ELF-1 (cell line): ENCODE measurements at regions not wholly inside any gene's neighbourhood (a gene's known extent, or its start where the extent isn't known, plus 50 kb on each side); places are given as distances from the start of the nearest gene placed in this dataset.
"Not testable (repeated sequence)": the region's sequence is repeated elsewhere in the genome, so short reads cannot be mapped to it uniquely, and the experiment has no call there.

Source experiments
- DNase-seq: peaks from one replicate; pipeline ENCODE4 v3.0.0-alpha.2; 2016; ENCODE audit warnings: low read depth, low spot score

- DNase-seq = no peak
Observed at GRCh38 chr6:155543166-155543847, 87.7 kb upstream of the NOX3 start.

DNA sequence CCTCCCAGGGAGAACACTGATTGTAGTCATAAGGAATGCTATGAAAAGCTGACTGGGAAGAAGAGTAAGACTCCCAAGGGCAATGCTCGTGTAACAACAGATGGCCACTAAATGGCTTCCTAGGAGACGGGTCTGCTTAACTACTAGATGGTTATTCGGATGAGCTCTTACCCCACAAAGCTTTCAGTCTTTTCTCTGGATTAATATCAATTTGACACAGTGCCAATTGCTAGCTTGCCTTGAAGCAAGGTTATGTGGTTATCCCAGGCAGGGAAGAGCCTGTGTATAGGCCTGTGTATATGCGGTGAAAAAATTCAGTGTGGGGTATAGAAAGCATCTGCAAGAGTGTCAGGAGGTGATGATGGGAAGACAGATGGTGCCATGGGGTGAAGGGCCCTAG, 86.4 kb upstream of the NOX3 start:
- no peak for DNase-seq

GRCh38 chr6:155538708-155539390, 83.2 kb upstream of the NOX3 start:
- no peak for DNase-seq

DNA sequence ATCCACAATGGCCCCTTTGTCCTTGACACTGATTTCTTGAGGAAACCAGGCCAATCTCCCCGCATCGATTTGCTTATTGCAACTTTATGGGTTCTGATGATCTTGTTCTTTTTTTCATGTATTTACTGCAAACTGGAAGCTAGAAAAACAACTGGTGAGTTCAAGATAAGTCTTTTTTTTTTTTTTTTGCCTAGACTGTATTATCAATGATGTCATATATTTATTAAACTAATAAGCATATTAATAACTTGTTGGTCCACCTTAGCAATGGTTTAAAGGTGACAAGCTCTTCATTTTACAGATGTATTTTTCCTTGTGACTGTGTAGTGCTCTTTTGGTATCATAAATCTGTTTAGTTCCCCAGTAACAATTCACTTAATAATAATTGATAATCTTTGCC, 79.0 kb upstream of the NOX3 start:
- no peak for DNase-seq

DNA sequence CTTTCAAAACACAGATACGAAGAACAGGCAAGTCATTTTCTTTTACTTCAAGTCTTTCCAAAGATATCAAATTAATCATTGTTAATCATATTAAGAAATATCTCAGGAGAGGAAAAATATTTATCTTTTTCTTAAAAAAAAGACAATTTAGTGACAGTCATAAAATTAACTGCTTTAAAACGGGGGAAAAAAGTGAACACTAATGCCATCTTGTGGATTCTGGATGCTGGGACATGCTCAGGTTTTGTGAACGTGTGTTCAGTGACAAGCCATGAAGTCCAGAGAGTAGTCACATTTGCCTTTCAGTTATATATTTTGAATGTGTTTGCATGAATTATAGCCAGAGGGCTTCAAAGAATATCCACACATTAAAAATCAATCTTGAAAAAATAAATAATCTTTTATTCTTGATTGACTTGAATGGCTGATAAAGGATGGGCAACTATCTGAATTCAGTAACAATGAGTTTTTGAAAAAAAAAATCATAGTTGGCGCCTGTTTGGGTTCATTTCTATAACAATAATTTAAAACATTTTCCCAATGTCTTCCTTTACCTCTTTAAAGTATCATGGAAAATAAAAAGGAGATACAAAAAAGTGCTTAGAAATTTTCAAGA, 74.7 kb upstream of the NOX3 start:
- no peak for DNase-seq

DNA sequence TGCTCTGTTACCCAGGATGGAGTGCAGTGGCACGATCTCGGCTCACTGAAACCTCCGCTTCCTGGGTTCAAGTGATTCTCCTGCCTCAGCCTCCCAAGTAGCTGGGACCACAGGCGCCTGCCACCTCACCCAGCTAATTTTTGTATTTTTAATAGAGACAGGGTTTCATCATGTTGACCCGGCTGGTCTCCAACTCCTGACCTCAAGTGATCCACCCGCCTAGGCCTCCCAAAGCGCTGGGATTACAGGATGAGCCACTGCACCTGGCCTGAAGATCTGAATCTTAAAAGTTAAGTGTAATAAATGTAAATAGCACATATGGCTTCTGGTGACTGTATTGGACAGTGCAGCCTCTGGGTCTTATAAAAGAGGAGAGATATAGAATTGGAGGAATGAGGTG, 74.2 kb upstream of the NOX3 start:
- DNase-seq = not testable (repeated sequence)

- no peak for DNase-seq
Observed at GRCh38 chr6:155528982-155529453, 73.4 kb upstream of the NOX3 start.

DNA sequence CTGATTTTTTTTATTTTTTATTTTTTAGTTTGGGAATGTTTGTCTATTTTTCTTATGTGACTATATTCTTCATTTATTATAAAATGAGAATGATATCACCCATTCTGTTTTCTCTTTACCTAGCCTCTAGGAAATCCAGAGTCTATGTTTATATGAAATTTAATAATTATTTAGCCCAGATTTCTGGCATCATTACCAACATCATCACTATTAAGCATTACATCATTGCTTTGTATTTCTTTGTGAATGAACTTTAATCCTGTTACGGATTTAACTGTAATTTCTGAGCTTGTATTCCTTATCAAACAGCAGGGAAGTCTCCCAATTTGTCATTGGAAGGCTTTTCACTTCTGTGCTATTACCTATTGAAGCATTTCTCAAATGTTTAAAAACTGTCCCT, 72.7 kb upstream of the NOX3 start:
- DNase-seq = no peak

DNA sequence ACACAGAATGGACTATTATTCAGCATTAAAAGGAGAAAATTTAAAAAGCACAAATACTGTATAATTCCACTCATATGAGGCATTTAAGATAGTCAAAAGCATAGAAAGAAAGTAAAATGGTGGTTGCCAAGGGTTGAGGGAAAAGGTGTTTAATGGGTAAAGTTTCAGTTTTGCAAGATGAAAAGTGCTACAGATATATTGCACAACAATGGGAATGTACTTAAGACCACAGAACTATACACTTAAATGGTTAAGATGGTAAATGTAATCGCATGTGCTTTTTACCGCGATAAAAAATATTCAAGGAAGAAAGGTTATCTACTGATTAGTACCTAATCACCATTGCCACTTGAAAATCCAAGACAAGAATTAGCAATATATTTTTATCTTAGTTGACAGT, 71.8 kb upstream of the NOX3 start:
- no peak for DNase-seq

- peak; percentile 63 for DNase-seq
Observed at GRCh38 chr6:155523821-155524651, 68.4 kb upstream of the NOX3 start.

- DNase-seq = no peak
Observed at GRCh38 chr6:155521719-155522118, 66.1 kb upstream of the NOX3 start.

DNA sequence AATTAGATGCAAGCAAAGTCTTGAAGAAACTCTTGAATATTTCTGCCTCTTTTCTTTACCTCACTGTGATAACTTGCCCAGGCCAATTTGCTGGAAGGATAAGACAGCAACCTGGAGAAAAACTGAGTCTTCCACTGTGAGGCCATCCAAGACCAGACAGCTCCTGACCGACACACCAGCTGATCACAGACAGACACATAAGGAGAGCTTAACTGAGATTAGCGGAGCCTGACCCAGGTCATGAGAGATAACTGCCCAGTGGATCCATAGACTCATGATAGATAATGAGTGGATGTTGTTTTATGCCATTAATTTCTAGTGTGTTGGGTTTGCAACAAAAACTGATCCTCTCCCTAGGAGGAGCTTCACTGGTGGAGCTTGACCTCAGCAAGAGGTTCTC, 64.4 kb upstream of the NOX3 start:
- DNase-seq = no peak

DNA sequence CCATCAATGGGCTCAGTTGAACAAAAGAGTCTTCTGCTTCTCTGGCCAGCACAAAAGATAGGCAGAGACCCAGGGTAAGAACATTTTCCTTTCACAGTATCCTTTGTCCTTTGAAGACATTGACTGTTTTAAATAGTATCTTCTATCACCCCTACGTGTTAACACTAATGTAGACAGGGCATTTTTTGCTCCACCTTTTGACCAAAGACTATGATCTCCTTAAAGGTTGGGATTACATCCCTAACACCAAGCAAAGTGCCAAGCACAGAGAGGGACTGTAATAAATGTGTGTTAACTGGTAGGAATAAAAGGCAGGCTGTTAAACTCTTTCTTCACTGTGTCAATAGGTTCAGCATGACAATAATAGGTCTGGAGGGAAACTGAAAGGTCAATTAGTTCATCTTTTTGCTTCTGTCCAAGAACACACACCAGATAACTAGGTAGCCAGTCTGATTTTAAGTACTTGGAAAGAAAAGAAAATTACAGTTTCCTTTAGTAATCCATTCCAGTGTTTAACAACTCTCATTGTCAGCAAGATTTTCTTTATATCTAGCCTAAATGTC, 63.6 kb upstream of the NOX3 start:
- no peak for DNase-seq

DNA sequence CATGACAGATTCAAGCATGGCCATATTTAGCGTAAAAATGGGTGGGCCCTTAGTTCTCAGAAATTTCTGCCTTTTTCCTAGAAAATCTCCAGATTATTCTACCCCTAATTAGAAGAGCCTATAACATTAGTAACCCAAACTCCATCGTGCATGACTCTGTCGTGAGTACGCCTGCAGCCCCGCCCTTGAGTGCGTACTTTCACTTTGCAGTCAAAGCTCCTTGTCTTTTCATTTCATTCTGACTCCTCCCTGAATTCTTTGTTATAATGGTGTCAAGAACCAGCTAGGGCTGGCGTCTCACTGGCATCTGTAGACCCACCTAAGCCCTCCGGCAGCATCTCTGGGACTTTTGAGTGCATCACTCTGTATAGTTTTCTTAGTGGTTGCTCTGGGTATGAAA, 61.7 kb upstream of the NOX3 start:
- DNase-seq = no peak

DNA sequence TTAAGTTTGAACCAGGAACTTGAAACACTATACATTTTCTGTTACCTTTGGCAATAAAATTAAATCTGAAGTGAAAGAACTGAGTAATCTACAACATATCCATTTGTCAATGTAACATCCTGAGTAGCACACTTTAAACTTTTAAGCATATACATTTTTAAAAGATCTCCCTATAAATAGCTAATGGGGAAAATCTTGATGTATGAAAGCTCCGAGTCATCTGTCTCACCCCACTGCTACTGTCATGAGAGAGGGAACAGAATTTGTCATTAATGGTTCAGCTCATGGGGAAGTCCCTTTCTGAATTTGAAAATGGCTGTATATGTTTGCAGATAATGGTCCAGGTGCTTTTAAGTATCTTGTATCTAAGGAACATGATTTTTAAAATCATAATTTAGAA, 55.2 kb upstream of the NOX3 start:
- no peak for DNase-seq

- no peak for DNase-seq
Observed at GRCh38 chr6:155509743-155510475, 54.3 kb upstream of the NOX3 start.

DNA sequence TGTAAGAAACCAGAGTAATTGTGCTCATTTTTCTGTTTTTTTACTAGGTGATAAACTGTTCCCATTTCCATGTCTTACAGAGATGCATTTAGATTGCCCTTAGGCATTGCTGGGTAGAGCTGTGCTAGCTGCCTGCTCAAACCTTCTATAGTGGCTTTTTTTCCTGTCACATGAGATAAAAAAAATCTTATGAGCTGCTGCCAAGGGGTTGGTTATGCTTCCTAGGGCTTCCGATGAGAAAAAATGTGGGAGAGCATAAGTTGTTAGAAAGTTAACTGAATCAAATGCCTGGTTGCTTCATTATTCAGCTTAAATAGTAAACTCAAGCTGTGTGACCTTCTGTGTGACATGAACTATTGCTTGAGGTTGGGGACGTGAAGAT, 50.0 kb upstream of the NOX3 start:
- no peak for DNase-seq
